GM21526 (cell line): ENCODE measurements at regions not wholly inside any gene's neighbourhood (a gene's known extent, or its start where the extent isn't known, plus 50 kb on each side); places are given as distances from the start of the nearest gene placed in this dataset.

Experiments used
- ATAC-seq: cut with Tn5 transposase; IDR thresholded peaks from one replicate; pipeline ENCODE4 v1.9.1; 2021; ENCODE audit warnings: moderate library complexity; ENCODE audit not compliant: unreplicated experiment, low FRiP score

DNA sequence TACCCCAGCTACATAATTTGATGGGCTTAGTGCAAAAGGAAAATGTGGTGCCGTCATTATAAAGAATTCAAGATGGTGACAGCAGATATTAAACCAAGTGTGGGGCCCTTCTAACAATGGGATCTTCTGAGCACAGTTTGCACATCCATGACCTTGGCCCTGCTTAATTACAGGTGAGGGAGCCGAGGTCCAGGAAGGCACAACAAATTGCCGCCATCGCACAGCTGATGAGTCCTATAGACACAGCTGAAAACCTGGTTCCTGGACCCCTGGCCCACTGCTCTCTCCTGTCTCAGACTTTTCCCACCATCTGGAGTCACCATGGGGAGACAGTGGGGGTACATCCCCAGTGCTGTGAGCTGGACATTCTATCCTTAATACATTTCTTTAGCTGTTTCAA, 95.8 kb upstream of the MAP4K3 start:
- ATAC-seq = no peak

DNA sequence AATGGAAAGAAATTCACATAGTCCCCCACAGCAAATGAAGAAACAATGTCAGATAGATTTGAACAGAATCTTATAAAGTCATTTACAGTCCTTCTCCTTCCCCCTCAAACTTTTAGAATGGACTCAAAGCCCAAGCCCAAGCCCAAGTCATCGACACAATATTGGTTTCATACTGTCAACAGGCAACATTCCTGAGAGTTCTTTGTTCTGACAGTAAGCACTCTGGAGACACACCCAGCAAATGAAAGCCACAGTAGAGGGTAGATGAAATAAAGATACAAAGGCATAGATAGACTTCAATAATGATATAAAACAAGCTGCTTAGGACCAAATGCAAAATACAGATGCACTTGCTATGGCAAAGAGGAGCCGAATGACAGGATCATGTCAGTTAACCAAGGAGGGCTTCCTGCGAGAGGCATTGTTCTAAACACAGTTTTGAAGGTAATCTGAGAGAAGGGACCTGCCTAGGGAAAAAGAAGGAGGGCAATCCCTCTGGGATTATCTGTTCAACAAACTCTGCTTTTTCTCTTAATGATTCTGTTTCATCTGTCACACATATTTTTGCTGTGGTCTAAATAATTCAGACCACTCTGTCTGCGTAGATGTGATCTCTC, 97.1 kb upstream of the MAP4K3 start:
- ATAC-seq = no peak

DNA sequence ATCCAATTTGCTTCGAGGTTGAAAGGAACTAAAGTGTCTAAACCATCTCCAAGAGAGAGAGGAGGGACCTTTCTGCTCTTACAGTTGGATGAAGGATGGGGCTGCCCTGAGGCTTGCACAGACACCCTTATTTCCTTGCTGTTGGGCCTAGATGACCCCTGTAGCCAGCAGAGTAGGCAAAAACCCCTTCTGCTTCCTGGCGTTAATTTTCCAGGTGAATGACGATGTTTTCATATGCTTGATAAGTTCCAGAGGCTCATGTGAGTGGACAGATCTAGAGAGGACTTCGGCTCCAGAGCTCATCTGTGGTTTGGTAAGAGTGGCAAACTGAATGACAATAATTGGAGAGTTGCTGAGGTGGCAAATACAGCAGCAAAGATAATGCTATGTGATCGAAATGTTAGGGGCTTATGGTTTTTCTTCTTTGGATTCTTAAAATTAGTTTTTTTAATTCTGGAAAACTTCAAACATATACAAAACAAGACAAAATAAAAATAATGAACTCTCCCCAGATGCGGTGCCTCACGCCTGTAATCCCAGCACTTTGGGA, 98.6 kb upstream of the MAP4K3 start:
- ATAC-seq = no peak

DNA sequence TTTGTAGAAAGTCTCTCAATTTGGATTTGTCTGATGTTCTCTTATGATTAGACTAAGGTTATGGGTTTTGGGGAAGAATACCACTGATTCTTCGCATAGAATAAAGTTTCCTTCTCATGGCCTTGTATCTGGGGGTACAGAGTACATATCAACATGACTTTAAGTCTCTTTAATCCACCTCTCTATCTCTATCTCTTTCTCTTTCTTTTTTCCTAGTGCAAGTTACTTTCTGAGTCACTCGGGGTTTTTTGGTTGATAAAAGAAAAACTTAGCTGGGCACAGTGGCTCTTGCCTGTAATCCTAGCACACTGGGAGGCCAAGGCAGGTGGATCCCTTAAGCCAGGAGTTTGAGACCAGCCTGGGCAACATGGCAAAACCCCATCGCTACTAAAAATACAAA, 100.1 kb upstream of the MAP4K3 start:
- ATAC-seq = no peak

DNA sequence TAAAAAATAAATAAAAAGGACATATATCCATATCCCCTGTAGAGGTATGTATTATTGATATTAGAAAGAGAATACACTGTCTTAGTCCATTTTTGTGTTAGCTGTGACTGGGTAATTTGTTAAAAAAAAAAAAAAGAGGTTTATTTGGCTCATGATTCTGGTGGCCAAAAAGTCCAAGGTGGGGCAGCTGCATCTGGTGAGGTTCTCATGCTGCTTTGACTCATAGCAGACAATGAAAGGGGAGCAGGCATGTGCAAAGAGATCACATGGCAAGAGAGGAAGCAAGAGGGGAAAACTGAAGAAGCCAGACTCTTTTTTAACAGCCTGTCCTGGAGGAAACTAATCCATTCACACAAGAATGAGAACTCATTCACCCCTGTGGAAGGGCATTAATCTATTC, 101.6 kb upstream of the MAP4K3 start:
- ATAC-seq = no peak

DNA sequence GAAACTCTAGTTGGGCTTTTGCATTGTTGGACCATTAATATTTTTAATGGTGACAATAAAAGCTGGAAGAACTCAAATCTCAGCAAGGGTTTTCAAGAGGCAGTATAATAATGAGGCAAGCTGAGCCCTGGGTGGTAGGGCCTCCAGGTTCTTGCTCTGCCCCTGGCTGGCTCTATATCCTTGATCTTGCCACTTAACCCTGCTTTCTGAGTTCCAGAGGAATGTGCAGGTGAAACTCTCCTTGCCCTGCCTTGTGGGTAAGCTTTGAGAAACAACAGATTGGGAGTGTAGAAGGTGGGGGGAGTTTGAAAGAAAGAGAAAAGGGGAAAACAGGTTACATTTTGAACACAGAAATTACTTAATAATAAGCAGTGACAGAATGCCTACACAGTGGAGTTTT, 103.3 kb upstream of the MAP4K3 start:
- ATAC-seq = no peak

DNA sequence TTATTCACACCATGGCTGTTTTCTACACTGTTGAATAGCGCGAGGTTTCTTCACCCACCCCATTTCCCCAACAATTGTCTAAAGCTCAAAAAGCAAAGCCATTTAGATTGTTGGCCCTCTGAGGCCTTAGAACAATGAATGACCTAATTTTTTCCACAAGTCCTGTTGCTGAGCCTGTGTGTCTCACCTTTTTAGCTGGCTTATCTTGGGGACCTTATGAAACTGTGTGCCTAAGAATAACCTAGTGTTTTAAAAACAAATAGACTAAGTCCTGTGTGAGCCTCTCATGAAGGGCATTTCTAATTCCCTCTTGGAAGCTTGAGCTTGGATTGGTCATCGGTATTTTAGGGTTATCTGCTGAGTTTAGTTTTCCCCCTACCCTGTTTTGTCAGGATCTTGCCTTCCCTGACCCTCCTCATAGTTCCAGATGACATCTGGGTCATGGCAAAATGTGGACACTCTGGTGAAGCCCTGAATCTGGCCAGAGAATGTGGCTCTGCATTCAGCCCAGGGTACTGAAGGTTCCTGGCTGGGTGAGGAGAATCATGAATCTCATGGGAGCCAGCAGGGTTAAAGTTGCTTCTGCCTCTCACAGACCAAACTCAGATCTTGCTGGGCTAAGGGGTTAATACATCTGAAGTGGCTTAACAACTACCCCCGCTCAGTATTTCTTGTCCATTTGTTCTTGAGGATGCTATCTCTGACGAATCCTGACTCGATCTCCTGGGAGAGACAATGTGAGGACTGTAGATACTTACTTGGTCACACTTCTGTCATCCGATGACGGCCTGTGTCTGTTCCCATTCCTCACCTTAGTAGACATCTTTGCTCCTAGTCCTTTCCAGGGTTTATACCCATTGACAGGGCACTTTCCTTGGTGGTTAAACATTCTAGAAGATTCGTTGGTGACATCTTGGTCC, 104.2 kb upstream of the MAP4K3 start:
- ATAC-seq = no peak

DNA sequence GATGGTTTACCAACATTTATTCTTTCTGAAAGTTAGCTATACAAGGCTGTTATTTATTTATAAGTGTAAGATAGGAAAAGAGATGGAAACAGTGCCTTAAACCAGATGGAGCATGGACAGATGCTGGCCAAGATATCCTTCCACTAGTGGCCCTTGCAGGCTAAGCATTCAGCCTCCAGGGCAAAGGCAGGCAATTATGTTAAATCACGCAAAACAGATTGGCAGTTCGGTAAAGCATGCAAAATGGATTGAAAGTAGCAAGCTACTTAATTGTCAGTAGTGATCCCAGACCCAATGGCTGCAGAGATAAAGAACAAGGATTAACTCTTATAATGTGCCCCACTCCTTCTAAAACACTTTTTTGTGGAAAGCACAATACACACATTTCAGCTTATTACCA, 105.4 kb upstream of the MAP4K3 start:
- ATAC-seq = no peak

DNA sequence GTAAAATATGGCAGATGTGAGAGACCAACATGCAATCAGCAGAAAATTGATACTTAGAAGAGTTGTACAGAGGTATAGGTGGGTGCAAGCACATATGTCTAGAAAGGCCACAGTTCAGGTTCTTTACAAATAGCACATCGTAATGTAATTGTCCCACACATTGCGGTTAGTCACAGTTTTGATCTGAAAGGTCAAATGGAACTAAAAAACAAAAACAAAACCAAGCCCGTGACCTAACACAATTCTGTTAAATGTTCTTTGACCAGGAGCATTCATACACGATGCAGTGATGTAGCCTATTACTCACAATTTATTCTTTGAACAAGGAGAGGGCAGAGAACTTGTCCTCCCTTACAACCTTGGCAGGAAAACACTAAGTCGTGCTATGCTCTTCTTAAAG, 108.9 kb upstream of the MAP4K3 start:
- ATAC-seq = no peak

DNA sequence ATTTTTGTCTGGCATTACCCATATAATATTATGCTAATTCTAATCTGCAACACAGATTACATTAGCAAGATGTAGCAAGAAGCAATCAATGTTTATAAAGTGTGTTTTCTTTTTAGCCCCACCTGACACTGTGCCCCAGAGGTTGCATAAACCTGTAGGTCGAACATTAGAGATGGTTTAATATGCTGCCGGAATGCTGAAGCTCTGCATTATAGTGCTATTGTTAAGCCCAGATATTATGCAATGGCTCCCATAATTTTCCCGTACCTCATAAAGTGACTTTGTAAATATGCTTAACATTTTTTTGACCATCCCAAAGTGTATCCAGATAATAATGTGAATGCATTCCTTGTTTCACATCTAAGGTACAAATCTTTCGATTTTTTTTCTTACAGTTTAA, 109.3 kb upstream of the MAP4K3 start:
- no peak for ATAC-seq

DNA sequence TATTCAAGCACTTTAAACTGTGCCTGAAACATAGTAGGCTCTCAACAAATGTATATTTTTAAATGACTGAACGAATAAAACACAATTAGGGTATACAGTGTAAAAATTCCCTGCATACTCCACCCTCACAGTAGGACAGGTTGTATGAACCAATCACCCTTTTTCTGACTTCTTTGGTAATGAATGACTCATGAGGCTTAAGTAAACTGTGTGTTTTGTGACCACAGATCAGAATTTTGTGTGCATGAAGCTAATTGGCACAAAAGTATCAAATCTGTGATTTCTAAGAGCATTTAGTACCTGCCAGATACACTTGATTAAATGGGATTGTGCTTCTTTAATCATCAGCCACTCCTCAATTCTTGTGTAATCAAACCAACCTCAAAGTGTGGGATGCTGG, 109.9 kb upstream of the MAP4K3 start:
- ATAC-seq = no peak

DNA sequence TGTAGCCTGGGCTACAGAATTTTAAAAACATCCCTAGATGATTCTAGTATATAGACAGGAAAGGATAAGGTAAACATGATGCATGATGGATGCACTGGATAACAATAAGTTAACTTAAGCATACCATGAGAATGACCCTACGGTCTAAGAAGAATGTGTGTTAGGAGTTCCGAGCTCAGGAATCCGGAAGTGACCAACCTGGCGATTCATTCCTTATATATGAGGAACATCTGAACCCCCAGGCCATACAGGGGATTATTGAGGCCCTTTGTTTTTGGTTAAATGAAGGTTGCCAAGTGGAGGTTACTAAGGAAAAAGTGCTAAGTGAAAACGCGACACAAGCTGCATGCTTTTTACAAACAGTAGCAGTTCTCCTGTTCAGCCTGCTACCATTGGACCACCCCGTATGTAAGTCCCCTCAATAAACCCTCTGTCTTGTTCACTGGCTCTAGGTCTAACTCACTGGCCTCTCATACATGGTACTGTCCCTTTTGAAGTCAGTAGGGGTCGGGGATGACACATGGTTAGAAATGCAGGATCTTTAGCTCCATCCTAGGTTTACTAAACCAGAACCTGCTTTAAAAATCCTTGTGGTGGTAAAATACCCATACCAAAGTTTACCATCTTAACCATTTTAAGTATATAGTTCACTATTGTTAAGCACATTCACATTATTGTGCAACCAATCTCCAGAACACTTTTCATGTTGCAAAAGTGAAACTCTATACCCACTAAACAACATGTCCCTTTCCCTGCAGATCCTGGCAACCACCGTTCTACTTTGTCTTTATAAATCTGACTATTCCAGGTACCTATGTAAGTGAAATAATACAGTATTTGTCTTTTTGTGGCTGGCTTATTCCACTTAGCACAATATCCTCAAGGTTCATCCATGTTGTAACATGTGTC, 111.0 kb upstream of the MAP4K3 start:
- no peak for ATAC-seq

DNA sequence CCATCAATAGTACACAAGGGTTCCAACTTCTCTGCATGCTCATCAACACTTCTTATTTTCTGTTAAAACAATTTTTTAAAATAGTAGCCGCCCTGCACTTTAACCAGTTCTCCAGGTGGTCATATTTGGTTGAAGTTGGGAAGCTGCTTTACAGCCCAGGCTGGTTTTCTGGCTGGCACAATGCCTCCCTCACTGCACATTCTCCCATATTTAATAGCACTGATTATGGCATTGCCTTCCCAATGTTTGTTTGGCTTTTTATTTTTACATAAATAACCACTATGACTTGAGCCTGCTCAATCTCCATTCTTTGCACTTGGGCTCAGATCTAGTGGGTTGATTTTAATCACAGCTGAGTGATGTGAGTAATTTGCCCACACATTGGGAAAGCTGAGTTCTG, 111.9 kb upstream of the MAP4K3 start:
- ATAC-seq = no peak

DNA sequence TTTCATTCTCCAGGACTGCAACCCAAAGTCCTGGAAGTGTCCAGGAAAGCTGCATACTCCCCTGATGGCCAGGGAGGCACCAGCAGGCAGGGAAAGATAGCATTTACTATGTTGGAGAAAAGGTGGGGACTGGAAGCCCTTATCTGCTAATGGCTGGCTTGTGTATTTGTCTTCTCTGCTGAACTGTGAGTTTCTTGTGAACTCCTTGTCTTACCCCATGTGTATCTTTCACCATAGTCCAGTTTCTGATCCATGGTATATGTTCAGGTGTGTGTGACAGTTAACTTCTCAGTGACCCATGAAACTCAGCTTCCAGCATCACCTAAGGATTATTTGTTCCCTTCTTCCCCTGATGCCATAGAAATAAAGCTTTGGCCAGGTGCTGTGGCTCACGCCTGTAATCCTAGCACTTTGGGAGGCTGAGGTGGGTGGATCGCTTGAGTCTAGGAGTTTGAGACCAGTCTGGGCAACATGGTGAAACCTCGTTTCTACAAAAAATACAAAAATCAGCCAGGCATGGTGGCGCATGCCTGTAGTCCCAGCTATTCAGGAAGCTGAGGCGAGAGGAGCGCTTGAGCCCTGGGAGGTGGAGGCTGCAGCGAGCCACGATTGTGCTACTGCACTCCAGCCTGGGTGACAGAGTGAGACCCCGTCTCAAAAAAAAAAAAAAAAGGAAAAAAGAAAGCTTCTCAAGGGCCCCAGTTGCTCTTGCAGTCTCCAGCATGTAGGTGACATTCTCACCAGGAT, 112.8 kb upstream of the MAP4K3 start:
- no peak for ATAC-seq

DNA sequence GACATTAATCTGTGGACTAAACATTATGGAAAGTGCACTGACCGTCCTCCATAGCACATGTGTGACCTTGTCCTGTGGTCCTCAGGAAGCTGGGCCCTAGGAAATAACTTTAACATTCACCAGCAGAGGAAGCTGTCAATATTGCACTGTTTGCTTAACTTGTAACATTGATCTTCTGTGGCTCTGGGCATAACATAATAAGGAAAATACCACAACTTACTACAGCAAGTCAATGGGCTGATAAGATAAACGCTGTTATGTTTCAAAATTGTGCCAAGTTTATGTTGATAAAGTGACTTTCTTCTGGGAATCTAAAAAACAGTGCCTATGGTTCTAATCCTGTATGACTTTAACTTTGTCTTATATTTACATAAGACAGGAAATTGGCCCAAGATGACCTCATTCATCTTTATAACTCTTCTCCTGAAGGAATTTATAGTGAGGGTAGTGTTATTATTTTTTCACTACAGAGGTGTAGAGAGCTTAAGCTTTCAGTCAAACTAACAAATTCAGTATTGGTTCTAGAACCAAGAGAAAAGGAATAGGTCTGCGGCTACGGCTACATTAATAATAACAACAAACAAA, 113.7 kb upstream of the MAP4K3 start:
- no peak for ATAC-seq

DNA sequence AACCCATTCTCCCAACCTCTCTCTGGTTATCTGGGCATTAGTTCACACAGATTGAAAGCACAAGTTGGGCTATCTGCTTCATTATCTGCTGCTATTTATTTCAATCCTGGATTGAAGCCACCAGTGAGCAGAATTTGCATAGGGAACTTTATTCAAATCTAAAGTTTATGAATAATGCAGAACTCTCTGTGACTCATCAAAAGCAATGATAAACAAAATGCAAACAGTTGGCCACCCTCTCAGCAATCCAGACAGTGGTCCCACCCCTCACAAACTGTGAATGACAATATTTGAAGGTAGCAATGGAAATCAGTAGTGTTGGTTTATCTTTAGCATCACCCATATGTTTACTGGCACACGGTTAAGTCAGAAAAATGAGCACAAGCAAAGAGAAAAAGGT, 106.8 kb upstream of the TMEM178A start:
- no peak for ATAC-seq

DNA sequence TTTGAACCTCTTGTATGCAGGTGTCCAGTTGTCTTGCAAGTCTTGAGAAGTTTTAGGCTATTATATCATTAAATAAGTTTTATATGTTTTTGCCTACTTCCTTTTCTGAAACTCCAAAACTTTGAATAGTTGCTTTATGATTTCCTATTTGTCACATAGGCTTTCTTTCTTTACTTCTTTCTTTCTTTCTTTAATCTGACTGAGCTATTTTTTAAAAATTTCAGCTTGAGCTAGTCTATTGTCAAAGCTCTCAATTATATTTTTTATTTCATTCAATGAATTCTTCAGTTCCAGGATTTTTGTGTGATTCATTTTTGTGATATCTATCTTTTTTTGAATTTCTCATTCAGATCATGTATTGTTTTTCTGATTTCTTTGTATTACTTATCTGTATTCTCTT, 102.1 kb upstream of the TMEM178A start:
- no peak for ATAC-seq

DNA sequence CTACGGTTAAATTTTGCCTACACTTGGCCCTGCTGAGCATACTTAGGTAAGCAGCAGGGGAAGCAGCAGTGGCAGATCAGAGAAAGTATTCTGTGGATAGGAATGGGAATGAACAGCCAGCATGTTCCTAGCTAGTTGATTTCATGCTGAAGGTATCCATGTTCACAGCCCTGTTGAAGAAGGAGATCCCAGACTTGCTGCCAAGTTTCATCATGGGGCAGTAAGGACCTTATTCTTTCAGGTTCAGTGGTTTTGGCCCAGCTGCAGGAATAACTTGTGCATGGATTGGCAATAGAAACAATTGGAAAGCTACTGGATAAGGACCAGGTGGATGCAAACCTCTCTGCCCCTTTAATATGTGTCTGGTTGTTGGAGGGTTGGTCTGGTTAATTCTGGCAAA, 98.2 kb upstream of the TMEM178A start:
- no peak for ATAC-seq

DNA sequence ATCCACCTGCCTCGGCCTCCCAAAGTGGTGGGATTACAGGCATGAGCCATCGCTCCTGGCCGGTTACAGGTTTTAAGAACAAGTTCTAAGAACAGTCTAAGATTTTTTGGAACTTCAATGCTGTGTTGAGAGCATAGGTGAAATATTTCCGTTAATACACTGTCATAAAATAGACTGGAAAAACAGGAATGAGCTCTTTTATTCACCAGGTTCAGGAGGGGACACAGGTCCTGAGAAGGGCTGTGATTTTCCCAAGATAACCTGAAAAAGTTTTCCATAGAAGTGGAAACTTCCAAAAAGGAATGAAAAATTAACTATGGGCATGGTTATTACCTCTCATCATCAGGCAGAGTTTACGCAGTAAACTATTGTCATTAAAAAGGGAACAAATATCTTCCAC, 97.6 kb upstream of the TMEM178A start:
- no peak for ATAC-seq

DNA sequence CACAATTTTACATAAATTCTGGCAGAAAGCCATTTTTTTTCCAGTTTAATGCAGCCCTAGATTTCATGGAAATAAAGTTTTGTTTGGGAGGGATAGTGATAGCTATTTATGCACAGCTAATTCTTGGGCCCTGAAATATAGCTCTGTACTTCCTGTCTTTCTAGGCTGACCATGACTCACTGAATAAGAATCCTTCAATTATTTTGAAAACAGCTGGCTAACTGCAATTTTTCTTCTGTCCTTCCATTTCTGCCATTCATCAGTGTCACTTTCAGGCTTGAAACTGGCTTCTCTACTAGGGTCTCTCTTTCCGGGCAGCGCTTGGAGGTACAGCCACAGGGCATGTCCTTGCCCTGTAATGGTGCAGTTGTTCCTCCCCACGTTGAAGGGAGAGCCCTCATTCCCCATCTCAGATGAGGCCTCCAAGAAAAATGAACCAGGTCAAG, 97.1 kb upstream of the TMEM178A start:
- no peak for ATAC-seq
